ENCODE measurements at regions not wholly inside any gene's neighbourhood (a gene's known extent, or its start where the extent isn't known, plus 50 kb on each side); places are given as distances from the start of the nearest gene placed in this dataset.

DNA sequence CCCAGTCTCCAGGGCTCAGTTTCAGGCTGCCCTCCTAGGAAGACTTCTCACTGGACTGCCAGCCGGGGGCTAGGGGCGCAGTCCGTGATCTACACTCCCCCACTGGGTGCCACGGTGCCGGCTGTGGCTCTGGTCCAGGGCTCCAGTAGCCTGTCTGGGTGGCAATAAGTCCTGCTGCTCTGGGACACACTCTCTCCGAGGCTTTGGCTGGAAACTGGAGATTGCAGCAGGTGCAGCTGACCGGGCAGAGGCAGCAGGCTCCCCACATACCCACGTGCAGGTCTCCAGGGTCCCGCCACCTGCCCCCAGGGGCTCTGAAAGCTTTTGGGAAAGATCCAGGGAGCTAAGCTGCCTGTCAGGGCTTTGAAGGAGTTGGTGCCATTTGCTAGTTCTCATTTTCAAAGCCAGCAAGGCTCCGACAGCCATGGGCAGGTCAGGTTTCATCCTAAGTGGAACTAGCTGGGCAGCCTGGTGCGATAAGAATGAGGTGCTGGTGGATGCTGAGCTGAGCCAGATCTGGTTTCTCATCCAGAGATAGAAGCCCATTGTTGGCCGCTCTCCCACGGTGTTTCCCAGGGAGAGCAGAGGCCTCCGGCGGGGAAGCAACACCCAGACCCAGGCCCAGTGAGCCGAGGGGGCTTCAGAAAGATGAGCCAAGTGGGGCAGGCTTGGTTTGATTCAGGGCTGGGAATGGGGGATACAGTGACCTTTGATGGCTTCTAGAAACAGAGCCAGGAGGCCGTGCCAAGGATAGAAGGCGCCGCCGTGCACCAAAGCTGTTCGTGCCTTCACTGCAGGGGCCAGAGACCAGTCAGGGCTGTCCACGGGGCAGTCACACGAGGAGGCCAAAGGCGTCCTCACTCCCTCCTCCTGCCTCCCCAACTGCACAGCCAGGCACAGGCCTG, 141.7 kb upstream of the GPC1 start:
- Mint-ChIP-seq H3K9me3 (no peaks in the 10 kb centered on the region), H3K36me3 (ENCODE audit: low read depth) (no peaks in the 10 kb centered on the region), H3K4me3 (no peak overlapping the region), H3K27ac (no peak overlapping the region), H3K27me3 (ENCODE audit: low read depth) (no peaks in the 10 kb centered on the region), H3K4me1 (ENCODE audit: low read depth) (no peaks in the 10 kb centered on the region)

DNA sequence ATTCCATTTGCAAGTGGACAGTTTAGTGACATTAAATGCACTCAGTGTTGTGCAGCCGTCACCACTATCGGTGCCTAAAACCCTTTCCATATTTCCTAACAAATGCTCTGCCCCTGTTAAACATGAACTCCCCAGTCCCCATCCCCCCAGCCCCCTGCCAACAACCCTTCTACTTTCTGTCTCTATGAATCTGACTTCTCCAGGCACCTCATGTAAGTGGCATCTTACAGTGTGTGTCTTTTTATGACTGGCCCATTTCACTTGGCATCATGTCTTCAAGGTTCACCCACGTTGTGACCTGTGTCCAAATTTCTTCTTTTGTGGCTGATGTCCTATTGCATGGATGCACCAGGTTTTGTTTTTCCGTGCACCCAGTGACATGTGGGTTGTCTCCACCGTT, 140.9 kb upstream of the GPC1 start:
- no peak overlapping the region for H3K27ac Mint-ChIP-seq
- H3K9me3 Mint-ChIP-seq = no peaks in the 10 kb centered on the region
- no peaks in the 10 kb centered on the region for H3K27me3 Mint-ChIP-seq (ENCODE audit: low read depth)

DNA sequence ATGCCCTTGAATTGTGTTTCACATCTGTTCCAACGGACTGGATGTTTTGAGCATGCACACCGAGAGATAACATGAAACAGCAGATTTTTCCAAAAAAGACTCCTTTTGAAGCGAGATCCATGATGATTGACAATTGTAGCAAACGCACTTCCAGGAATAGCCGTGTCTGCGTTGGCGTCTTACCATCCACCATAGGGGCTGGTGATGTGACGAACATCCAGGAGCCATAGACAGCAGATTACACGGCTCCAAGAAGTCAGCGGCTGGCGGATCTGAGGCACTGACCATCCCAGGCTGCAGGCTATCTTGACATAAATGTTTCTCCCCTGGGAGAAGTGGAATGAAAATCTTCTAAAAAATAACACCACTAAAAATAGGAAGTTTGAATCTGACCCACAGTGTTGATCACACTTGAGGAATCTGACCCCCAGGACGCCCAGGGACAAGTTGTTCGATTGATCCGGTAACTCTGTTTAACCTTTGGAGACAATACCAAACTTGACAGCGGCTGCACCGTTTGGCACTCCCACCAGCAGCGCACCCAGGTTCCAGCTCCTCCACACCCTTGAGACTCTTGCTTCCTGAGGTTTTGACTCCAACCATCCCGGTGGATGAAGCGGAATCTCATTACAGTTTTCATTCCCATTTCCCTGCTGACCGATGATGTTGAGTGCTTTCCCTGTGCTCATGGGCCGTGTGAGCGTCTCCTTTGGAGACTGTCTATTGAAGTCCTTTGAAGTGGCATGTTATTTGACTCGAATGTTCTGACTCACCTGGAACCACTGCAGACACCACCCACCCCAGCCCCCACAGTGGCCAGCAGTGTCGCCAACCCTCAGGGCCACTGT, 140.0 kb upstream of the GPC1 start:
- no peaks in the 10 kb centered on the region for H3K4me1 Mint-ChIP-seq (ENCODE audit: low read depth)
- no peak overlapping the region for H3K4me3 Mint-ChIP-seq
- H3K27me3 Mint-ChIP-seq (ENCODE audit: low read depth) = no peaks in the 10 kb centered on the region
- no peaks in the 10 kb centered on the region for H3K36me3 Mint-ChIP-seq (ENCODE audit: low read depth)
- no peaks in the 10 kb centered on the region for H3K9me3 Mint-ChIP-seq
- H3K27ac Mint-ChIP-seq = no peak overlapping the region

More for the DNA sequence above, 140.9 kb upstream of the GPC1 start:
- no peaks in the 10 kb centered on the region for H3K36me3 Mint-ChIP-seq (ENCODE audit: low read depth)
- H3K4me3 Mint-ChIP-seq = no peak overlapping the region
- no peaks in the 10 kb centered on the region for H3K4me1 Mint-ChIP-seq (ENCODE audit: low read depth)

DNA sequence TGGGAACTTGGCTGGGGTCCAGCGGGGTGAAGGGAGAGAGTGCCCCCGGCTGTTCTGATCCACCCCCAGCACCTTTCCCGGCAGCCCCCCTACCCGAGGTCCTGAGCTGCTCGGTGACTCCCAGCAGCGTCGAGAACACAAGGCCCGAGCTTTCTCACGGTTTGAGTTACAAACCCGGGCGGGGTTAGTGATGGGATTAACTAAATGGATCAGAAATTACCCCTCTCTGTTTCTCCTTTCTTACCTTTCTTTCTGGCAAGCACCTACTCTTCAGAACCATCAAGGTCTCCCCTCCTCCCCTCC, 139.4 kb upstream of the GPC1 start:
- Mint-ChIP-seq H3K27ac (no peak overlapping the region), H3K27me3 (ENCODE audit: low read depth) (no peaks in the 10 kb centered on the region), H3K9me3 (no peaks in the 10 kb centered on the region), H3K4me1 (ENCODE audit: low read depth) (no peaks in the 10 kb centered on the region), H3K36me3 (ENCODE audit: low read depth) (no peaks in the 10 kb centered on the region), H3K4me3 (no peak overlapping the region)

DNA sequence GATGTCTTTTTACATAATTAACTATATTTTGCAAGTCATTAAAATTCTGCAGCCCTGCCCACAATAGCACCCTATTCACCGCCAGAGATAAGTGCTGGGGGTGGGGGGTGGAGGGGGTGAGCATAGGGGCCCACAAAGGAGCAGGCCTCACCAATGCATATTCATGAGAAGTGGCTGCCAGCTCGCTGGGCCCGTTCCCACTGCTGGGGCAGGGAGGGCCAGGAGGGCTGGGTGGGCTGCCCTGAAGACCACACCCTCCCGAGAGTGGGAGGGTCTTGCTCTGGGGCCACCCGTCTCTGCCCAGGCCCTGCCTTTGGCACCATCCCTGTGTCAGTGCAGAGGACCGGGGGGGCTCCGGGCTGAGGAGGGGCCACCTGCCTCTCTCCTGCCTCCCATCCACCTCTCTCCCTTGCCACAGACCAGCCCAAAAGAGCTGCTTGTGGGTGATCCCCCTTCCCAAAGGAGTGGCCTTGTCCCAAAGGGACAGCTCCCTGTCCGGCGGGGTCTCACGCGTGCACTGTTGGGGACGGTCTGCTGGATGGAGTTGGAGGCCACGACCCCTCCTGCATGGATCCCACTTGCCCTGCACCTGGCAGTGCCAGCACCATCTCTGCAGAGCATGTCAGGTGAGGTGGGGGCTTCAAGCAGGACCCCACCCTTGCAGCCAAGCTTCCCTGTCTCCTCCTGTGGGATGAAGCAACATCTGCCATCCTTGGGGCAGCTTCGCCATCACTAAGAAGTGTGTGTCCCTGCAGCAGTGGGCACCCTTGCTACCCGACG, 138.8 kb upstream of the GPC1 start:
- Mint-ChIP-seq H3K36me3 (ENCODE audit: low read depth) (no peaks in the 10 kb centered on the region), H3K4me3 (no peak overlapping the region), H3K4me1 (ENCODE audit: low read depth) (no peaks in the 10 kb centered on the region), H3K27me3 (ENCODE audit: low read depth) (no peaks in the 10 kb centered on the region), H3K27ac (no peak overlapping the region), H3K9me3 (no peaks in the 10 kb centered on the region)

DNA sequence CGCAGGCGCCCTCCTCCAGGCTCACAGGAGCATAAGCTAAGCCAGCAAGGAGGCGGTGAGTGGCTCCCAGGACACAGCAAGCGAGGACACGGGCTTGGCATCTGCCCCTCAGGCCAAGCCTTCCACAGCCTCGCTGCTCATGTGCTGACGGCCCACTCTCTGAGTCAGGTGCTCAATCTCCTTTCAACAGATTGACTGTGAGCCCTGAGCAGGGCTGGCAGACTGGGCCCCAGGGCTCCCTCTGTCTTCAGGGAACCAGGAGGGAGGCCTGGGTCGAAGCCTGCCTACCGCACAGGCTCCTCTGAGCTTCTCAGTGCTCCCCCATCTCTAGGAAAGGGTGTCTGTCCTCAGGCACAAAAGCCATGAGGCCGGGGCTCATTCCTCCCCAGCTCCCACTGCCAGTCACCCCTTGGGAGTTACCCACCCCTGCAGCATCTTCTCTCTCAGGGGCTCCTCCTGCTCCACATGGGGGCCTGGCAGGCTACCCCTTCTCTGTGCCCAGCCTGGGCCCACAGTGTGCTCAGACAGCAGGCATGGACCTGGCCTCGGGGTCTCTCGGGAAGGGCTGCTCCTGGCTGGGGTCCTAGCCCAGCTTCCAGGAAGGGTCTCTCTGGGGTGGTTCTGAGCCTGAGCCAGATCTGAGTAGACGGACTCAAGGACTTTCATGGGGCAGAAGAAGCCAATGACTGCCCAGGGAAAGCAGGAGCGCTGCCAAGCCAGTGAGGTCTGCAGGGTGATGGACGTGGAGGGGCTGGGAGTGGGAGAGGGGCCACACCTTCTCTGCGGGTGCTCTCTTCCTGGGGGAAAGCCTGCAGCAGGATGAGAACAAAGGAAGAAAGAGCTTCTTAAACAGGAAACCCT, 138.0 kb upstream of the GPC1 start:
- no peak overlapping the region for H3K4me3 Mint-ChIP-seq
- H3K27me3 Mint-ChIP-seq (ENCODE audit: low read depth) = no peaks in the 10 kb centered on the region
- H3K4me1 Mint-ChIP-seq (ENCODE audit: low read depth) = no peaks in the 10 kb centered on the region
- no peaks in the 10 kb centered on the region for H3K36me3 Mint-ChIP-seq (ENCODE audit: low read depth)
- H3K9me3 Mint-ChIP-seq = no peaks in the 10 kb centered on the region
- H3K27ac Mint-ChIP-seq = no peak overlapping the region

DNA sequence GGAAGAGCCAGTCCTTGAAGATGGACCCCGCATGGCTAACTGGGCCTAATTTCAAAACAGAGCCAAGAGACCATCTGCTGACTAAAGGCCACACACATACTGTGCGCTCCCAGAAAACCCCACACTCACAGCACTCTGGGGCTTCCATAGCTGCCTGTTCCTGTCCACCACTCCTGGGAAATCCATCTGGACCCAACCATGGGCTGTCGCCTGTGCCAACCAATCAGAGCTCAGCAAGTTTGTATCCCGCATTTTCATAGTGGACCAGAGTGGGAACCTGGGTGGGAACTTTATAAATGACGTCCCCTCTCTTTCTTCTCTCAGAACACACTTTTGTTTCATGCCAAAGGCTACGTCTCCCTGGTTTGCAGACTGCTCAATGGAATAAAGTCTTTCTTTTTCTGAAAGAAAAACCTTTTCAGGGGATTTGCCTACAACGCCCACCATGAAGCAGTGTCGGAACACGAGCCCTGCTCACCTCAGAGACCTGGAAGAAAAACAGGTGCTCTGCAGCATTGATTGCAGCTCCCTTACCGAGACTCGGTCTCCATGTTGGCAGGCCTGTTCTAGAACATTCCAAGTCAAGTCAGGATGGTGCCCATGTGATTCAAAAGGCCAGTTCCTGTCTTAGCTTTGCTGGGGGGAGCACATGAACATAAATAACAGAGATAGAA, 137.2 kb upstream of the GPC1 start:
- H3K9me3 Mint-ChIP-seq = no peaks in the 10 kb centered on the region
- H3K27ac Mint-ChIP-seq = no peak overlapping the region
- no peaks in the 10 kb centered on the region for H3K27me3 Mint-ChIP-seq (ENCODE audit: low read depth)
- H3K4me1 Mint-ChIP-seq (ENCODE audit: low read depth) = no peaks in the 10 kb centered on the region
- H3K4me3 Mint-ChIP-seq = no peak overlapping the region
- no peaks in the 10 kb centered on the region for H3K36me3 Mint-ChIP-seq (ENCODE audit: low read depth)

DNA sequence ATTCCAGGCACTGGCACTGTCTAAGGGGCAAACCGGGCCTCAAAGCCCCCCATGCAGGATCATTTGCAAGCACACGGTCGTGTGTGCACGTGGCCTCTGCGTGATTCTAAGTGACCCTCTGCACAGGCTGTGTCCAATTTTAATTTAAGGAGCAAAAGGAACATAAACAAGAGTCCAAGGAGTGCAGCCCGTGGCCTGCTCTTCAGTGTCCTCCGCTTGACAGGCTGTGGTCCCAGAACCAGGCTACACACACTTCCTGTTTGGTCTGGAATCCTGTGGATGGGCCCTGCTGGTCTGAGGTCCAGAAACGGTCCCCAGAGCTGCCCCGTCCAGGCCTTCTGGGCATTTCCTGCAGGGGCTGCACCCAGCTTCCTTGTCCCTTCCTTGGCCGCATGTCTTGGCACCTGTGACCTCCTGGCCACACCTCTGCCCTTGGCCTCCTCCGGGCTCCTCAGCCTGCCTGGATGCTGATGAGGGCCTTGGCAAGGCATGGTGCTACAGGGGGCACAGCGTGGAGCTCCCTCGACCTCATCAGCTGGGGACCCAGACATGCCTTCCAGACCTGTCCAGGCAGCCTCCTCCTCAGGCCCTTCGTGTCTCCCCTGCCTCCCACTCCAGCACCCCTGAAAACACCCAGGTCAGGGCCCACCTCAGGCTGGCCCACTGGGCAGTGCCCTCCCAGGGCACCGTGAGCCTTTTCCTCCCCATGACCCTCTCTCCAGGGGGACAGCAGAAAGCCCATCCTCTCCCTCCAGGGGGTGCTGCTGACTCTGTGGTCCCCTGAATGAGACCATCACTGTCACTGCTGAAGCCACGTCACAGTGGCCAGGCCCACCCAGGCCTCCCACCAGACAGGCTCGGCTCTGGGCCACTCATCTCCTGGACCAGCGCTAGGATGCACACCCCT, 136.4 kb upstream of the GPC1 start:
- no peak overlapping the region for H3K4me3 Mint-ChIP-seq
- no peaks in the 10 kb centered on the region for H3K4me1 Mint-ChIP-seq (ENCODE audit: low read depth)
- no peaks in the 10 kb centered on the region for H3K27me3 Mint-ChIP-seq (ENCODE audit: low read depth)
- H3K27ac Mint-ChIP-seq = no peak overlapping the region
- no peaks in the 10 kb centered on the region for H3K9me3 Mint-ChIP-seq
- H3K36me3 Mint-ChIP-seq (ENCODE audit: low read depth) = no peaks in the 10 kb centered on the region

DNA sequence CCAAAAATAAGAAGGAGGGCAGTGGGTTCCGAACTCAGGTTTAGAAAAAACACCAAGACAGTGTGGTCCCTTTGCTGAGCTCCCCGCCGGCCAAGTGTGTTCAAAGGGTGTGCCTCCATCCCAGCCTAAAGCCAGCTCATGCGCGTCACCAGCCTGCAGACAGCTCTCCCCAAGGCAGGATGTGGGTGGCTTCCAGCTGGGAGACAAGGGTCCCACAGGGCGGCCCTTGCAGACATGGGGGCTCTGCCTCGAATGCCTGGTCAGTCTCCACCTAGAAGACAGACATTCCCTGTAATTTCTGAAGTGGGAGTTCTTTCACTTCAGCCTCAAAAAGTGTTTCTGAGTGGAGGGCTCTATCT, 135.8 kb upstream of the GPC1 start:
- no peak overlapping the region for H3K4me3 Mint-ChIP-seq
- H3K4me1 Mint-ChIP-seq (ENCODE audit: low read depth) = no peaks in the 10 kb centered on the region
- H3K36me3 Mint-ChIP-seq (ENCODE audit: low read depth) = no peaks in the 10 kb centered on the region
- H3K9me3 Mint-ChIP-seq = no peaks in the 10 kb centered on the region
- H3K27me3 Mint-ChIP-seq (ENCODE audit: low read depth) = no peaks in the 10 kb centered on the region
- no peak overlapping the region for H3K27ac Mint-ChIP-seq

DNA sequence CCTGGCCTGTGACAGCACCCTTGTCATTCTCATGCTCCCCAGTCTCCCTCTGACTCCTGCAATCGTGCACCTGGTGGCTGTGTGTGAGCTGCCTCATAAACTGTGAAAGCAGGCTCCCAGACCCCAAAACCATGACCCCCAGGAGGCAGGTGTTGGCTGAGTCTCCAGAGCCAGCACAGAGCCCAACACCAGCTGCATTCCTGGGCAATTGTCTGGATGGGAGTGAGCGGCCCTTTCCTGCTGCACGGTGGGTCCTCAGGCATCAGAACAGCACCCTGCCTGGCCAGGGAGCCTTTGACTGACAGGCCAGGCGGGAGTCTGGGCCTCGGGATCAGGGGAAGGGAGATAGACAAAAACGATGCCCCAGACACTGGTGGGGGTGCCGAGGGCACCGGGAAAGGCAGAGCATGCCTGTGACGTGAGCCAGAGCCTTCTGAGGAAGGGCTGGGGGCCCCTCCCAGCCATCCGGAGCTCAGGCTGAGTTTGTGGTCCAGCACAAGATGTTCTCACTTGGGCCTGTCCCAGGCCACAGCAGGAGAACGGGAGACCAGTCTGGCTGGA, 135.1 kb upstream of the GPC1 start:
- no peaks in the 10 kb centered on the region for H3K27me3 Mint-ChIP-seq (ENCODE audit: low read depth)
- H3K36me3 Mint-ChIP-seq (ENCODE audit: low read depth) = no peaks in the 10 kb centered on the region
- H3K4me3 Mint-ChIP-seq = no peak overlapping the region
- H3K27ac Mint-ChIP-seq = no peak overlapping the region
- no peaks in the 10 kb centered on the region for H3K9me3 Mint-ChIP-seq
- H3K4me1 Mint-ChIP-seq (ENCODE audit: low read depth) = no peaks in the 10 kb centered on the region

DNA sequence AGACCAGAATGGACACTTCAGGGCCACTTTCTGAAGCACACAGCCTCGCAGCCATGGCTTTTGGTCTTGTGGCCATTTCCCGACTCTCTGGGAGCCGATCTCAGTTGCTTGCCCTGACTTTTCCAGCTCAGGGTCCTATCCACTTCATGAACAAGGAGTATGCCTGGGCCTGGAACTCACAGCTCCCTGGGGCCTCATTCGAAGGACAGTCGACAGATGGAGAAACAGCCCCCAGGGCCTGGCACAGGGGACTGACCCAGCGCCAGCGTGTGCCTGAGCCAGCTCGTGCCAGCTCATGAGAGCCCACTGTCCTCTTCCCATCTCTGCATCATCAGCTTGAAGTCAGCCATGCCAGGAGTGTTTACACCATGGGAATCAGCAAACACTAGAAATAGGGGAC, 134.6 kb upstream of the GPC1 start:
- Mint-ChIP-seq H3K36me3 (ENCODE audit: low read depth) (no peaks in the 10 kb centered on the region), H3K27ac (no peak overlapping the region), H3K27me3 (ENCODE audit: low read depth) (no peaks in the 10 kb centered on the region), H3K4me3 (no peak overlapping the region), H3K9me3 (no peaks in the 10 kb centered on the region), H3K4me1 (ENCODE audit: low read depth) (no peaks in the 10 kb centered on the region)

DNA sequence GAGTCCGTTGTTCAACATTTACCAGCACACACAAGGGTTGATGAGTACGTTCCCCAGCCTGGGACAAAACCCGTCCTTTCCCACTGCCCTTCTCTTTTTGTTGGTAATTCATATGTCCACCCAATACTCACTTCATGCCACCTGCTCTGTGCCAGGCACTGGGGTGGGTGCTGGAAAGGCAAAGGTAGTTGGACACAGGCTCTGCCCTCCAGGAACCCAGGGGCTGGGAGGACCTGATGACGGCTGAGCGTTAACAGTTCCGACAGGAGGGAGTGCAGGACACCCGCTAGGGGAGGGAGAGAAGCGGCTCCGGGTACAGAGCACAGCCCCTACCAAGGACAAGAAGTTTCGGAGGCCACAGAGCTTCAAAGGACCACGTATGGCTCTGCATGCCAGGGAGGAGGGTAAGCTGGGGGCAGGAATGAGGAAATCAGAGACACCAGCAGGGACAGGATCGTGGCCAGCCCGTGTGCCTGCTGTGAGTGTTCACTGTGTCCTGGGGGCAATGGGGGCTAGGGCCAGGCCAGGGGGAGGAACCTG, 134.1 kb upstream of the GPC1 start:
- Mint-ChIP-seq H3K4me3 (no peak overlapping the region), H3K4me1 (ENCODE audit: low read depth) (no peaks in the 10 kb centered on the region), H3K27me3 (ENCODE audit: low read depth) (no peaks in the 10 kb centered on the region), H3K27ac (no peak overlapping the region), H3K9me3 (no peaks in the 10 kb centered on the region), H3K36me3 (ENCODE audit: low read depth) (no peaks in the 10 kb centered on the region)

Measured in T-helper 1 cell treated with Interleukin-12 subunit alpha and Interleukin-12 subunit beta and Interleukin-4 antibody, amounts not matched to agents 30 μg/mL and 1 μg/mL, for 36 hours (primary cell).